Progenitor cell of endocrine pancreas (in vitro differentiated cells): ENCODE measurements at regions not wholly inside any gene's neighbourhood (a gene's known extent, or its start where the extent isn't known, plus 50 kb on each side); places are given as distances from the start of the nearest gene placed in this dataset.

ENCODE experiments used
- DNase-seq: peaks from one replicate; pipeline ENCODE4 v3.0.0; 2021; ENCODE audit warnings: low spot score; ENCODE audit not compliant: unreplicated experiment
- H3K27ac Mint-ChIP-seq: 2 replicates; pipeline ENCODE4 v1.8.0; 2021; ENCODE audit warnings: mild to moderate bottlenecking, moderate library complexity, mixed read lengths
- H3K27me3 Mint-ChIP-seq: 2 replicates; pipeline ENCODE4 v1.8.0; 2021; ENCODE audit warnings: mixed read lengths
- H3K36me3 Mint-ChIP-seq: 2 replicates; pipeline ENCODE4 v1.8.0; 2022; ENCODE audit warnings: mixed read lengths; ENCODE audit not compliant: insufficient read depth
- H3K4me1 Mint-ChIP-seq: 2 replicates; pipeline ENCODE4 v1.8.0; 2021; ENCODE audit warnings: low read depth, mixed read lengths
- H3K4me3 Mint-ChIP-seq: 2 replicates; pipeline ENCODE4 v1.8.0; 2021; ENCODE audit warnings: low read depth, mild to moderate bottlenecking, moderate library complexity, mixed read lengths
- H3K9me3 Mint-ChIP-seq: 2 replicates; pipeline ENCODE4 v1.8.0; 2021; ENCODE audit warnings: low read depth, mixed read lengths
- CTCF ChIP-seq: fragments of 200-600 bp; sonication (generic); IDR thresholded peaks from one replicate; pipeline ENCODE4 v1.5.0; 2021; ENCODE audit warnings: antibody characterized with exemption, mild to moderate bottlenecking; ENCODE audit not compliant: unreplicated experiment

GRCh38 chr2:4346628-4347027 is 643.3 kb downstream of the DCDC2C start:
- no peak for TF ChIP-seq CTCF
- peaks cover 8% of the 10 kb centered on the region for H3K9me3 Mint-ChIP-seq
- H3K36me3 Mint-ChIP-seq = no peaks in the 10 kb centered on the region
- no peak overlapping the region for H3K27ac Mint-ChIP-seq
- H3K4me3 Mint-ChIP-seq = no peak overlapping the region
- DNase-seq = no peak
- peaks cover 22% of the 10 kb centered on the region for H3K4me1 Mint-ChIP-seq
- H3K27me3 Mint-ChIP-seq = no peaks in the 10 kb centered on the region

GRCh38 chr2:4353668-4354067 is 650.3 kb downstream of the DCDC2C start:
- Mint-ChIP-seq H3K27me3 (no peaks in the 10 kb centered on the region), H3K4me1 (peaks cover 32% of the 10 kb centered on the region), H3K9me3 (peaks cover 3% of the 10 kb centered on the region), H3K4me3 (no peak overlapping the region), H3K36me3 (no peaks in the 10 kb centered on the region), H3K27ac (no peak overlapping the region)
- DNase-seq = no peak
- no peak for TF ChIP-seq CTCF

DNA sequence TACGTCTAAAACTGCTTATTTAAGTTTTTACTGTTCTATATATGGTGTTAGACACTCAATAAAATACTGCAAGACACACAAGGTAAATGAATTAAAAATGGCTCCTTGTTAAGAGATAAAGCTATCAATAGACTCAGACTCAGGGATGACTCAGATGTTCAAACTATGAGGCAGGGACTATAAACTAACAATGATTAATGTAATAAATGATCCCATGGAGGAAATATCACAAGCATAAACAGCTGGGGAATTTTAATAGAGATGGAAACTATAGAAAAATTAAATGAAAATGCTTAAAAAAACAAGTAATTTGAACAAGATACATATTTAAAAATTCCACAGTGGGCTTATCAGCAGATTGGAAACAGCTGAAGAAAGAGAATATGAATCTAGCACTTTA is 650.8 kb downstream of the DCDC2C start:
- H3K27ac Mint-ChIP-seq = no peak overlapping the region
- H3K36me3 Mint-ChIP-seq = no peaks in the 10 kb centered on the region
- H3K9me3 Mint-ChIP-seq = peaks cover 3% of the 10 kb centered on the region
- peaks cover 30% of the 10 kb centered on the region for H3K4me1 Mint-ChIP-seq
- H3K27me3 Mint-ChIP-seq = no peaks in the 10 kb centered on the region
- TF ChIP-seq CTCF = no peak
- no peak overlapping the region for H3K4me3 Mint-ChIP-seq
- DNase-seq = no peak

DNA sequence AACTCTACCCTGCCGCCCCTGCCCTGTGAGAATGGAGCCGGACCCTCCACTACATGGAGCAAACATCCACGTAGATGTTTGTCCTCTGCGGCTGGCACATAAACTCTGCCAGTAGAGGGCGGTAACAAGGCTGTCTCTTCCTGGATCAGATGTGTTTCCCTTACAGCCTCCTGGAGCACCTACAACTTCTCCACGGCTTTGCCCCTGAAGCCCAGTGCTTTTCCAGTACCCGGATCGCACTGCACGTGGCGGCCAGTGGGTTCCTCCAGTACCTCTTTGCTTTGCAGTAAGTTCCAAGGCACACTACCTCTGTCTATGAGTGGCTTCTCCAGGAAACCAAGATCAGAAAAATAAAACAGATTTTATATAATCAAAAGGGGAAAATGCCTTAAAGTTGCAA is 651.3 kb downstream of the DCDC2C start:
- Mint-ChIP-seq H3K4me3 (no peak overlapping the region), H3K27me3 (no peaks in the 10 kb centered on the region), H3K27ac (no peak overlapping the region), H3K36me3 (no peaks in the 10 kb centered on the region), H3K4me1 (peaks cover 28% of the 10 kb centered on the region), H3K9me3 (peaks cover 3% of the 10 kb centered on the region)
- TF ChIP-seq CTCF = peak; percentile 53
- no peak for DNase-seq

- H3K4me1 Mint-ChIP-seq = peaks cover 19% of the 10 kb centered on the region
- H3K27ac Mint-ChIP-seq = no peak overlapping the region
- no peaks in the 10 kb centered on the region for H3K36me3 Mint-ChIP-seq
- H3K27me3 Mint-ChIP-seq = no peaks in the 10 kb centered on the region
- peaks cover 4% of the 10 kb centered on the region for H3K9me3 Mint-ChIP-seq
- TF ChIP-seq CTCF = no peak
- no peak overlapping the region for H3K4me3 Mint-ChIP-seq
- DNase-seq = no peak
These were observed 652.7 kb downstream of the DCDC2C start for GRCh38 chr2:4356109-4356508.
